Esophagus squamous epithelium (tissue), 4 donors: ENCODE measurements at regions not wholly inside any gene's neighbourhood (a gene's known extent, or its start where the extent isn't known, plus 50 kb on each side); places are given as distances from the start of the nearest gene placed in this dataset.

Source experiments
- POLR2A ChIP-seq, 4 donors: fragments of 450-650 bp; IDR thresholded peaks; one replicate each; pipeline ENCODE4 v1.6.1; 2017; ENCODE audit warnings: antibody characterized with exemption in 4 of 4, mild to moderate bottlenecking in 4 of 4, moderate library complexity in 3 of 4
- TF ChIP-seq, protein P1 (sequence below), 6 experiments: fragments of 450-650 bp in 4 of 6; fragments of 200-600 bp in 2 of 6; sonication (generic) in 2 of 6; IDR thresholded peaks; one replicate each; pipeline ENCODE4 v1.5.1; 2016 to 2019; ENCODE audit warnings: antibody characterized with exemption in 6 of 6, mild to moderate bottlenecking in 4 of 6, moderate library complexity in 4 of 6

DNA sequence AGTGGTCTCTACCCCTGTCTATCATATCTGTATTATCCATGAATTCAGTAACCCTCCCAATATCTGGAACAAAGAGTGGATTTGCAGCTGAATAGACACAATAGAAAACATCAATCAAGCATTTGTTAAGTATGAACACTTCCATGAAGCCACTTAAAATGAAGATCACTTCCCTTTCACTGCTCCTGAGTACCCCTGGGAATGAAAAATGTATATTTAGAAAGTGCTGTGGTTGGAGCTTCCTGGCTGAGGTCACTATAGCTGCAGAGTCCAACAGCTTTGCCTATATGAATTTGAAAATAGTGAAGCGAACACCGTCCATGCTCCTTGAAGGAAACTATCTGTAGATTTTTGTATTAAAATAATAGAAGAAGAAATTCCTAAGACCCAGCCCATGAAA lies 227.0 kb downstream of the DTHD1 start:
- TF ChIP-seq, protein P1, sequence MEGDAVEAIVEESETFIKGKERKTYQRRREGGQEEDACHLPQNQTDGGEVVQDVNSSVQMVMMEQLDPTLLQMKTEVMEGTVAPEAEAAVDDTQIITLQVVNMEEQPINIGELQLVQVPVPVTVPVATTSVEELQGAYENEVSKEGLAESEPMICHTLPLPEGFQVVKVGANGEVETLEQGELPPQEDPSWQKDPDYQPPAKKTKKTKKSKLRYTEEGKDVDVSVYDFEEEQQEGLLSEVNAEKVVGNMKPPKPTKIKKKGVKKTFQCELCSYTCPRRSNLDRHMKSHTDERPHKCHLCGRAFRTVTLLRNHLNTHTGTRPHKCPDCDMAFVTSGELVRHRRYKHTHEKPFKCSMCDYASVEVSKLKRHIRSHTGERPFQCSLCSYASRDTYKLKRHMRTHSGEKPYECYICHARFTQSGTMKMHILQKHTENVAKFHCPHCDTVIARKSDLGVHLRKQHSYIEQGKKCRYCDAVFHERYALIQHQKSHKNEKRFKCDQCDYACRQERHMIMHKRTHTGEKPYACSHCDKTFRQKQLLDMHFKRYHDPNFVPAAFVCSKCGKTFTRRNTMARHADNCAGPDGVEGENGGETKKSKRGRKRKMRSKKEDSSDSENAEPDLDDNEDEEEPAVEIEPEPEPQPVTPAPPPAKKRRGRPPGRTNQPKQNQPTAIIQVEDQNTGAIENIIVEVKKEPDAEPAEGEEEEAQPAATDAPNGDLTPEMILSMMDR (IDR thresholded peaks at IDR 0.05), result no peak
- TF ChIP-seq POLR2A (IDR thresholded peaks at IDR 0.05), result no peak
